NOMO-1 treated with dmso at 0.1 percent for 144 hours (cell line): ENCODE measurements at regions not wholly inside any gene's neighbourhood (a gene's known extent, or its start where the extent isn't known, plus 50 kb on each side); places are given as distances from the start of the nearest gene placed in this dataset.
A peak's percentile ranks its signal among the peaks of the same experiment; 100 is the strongest.
"Not testable (repeated sequence)": the region's sequence is repeated elsewhere in the genome, so short reads cannot be mapped to it uniquely, and the experiment has no call there.

Experiments used
- DNase-seq: peaks from one replicate; lab custom pipeline; 2025; ENCODE audit not compliant: unreplicated experiment; lab: John Stamatoyannopoulos, UW

DNA sequence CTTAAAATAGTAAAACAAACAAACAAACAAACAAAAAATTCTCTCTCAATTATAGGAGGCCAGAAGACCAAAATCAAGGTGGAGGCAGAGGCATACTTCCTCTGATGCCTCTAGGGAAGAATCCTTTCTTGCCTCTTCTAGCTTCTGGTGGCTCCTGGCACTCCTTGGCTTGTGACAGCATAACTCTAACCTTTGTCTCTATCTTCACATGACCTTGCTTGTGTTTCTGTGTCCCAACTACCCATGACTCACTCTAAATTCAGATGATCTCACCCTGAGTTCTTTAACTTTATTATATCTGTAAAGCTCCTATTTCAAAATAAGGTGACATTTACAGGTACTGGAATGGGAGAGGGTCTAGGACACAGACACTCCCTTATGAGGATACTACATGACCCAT, 88.3 kb upstream of the ANTXRL start:
- DNase-seq, result no peak

DNA sequence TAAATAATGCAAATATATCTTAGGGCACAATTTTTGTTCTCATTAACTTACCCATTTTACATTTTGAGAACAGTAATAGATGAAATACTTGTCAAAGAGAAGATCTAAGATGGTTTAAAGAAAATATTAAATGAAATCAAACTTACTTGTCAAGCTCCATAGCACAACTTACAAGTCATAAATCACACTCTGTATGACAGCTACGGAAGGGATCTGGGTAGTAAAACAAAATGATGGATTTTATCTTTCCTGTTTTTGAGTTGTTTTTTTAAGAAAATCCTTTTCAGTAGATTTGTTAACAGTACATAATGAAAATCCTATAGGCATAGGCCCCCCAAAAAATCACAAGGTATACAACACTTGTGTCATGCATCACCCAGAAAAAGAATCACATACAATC, 84.4 kb upstream of the ANTXRL start:
- not testable (repeated sequence) for DNase-seq

- DNase-seq, result not testable (repeated sequence)
Measured at GRCh38 chr10:46204482-46205102, 82.2 kb upstream of the ANTXRL start.

GRCh38 chr10:46210427-46210826, 76.4 kb upstream of the ANTXRL start:
- not testable (repeated sequence) for DNase-seq

DNA sequence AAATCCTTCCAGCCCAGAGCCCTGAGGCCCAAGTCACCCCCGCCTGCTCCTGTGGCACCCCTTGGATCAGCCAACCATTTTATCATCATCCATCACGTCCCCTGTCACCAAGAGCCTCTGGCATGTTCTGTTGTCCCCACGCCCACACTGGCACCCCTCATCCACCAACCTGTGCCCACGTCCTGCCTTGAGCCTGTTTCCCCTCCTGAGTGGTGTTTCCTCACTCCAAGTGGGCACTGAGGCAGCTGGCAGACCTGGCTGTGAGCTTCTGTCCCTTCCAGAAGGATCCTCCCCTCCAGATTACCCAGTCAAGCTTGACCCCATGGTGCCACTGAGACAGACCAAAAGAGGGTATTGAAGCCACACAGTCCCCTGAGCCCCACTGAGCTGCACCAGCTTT, 71.4 kb upstream of the ANTXRL start:
- DNase-seq, result no peak

DNA sequence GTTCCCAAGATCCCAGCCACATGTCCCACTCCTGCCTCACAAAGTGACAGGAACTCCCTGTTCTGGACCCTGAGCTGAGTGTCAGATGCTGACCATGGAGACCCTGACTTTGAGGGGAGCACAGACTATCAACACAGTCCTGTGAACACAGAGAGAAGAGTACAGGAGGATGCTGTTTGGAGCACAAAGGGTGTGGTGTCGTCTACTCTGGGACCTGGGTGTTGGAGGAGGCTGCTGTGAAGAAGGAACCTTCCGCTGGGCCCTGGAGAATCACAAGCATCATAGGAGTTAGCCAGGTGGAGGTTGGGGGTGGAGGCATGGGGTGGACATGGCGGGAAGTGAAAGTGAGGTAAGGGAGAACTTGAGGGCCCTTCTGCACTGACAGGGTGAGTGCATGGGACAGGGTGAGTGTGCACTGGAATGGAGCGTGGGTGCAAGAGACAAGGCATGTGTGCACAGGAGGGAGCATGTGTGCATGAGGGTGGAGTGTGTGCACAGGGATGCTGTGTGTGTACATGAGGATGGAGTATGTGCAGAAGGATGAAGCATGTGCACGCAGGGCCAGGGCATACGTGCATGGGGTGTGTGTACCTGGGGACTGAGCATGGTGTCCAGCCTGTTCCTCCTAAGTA, 70.7 kb upstream of the ANTXRL start:
- DNase-seq, result no peak

GRCh38 chr10:46216836-46217751, 69.7 kb upstream of the ANTXRL start:
- peak; percentile 56 for DNase-seq

DNA sequence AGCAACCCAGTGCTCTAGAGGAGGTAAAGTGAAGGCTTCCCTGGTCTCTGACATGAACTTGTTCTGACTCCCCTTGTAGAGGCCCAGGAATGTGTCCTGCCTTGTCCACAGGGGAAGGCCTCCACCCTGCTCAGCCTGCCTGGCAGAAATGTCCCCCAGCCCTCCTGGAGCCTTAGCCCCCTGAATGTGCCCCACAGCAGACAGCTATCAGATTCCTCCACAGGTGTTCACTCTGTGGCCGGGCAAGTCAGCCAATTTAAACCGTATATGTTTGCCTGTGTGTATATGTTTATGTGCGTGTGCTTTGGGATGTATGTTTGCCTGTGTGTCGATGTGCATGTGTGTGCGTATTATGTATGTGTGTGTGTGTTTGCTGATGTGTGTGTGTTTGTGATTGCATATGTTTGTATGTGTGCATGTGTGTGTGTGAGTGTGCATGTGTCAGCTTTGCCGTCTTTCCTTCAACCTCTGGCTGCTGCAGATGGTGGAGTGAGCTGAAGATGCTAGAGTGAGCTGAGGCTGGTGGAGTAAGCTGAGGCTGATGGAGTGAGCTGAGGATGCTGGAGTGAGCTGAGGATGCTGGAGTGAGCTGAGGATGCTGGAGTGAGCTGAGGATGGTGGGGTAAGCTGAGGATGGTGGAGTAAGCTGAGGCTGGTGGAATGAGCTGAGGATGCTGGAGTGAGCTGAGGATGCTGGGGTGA, 68.9 kb upstream of the ANTXRL start:
- no peak for DNase-seq

- no peak for DNase-seq
Measured at GRCh38 chr10:46218921-46219320, 67.9 kb upstream of the ANTXRL start.

DNA sequence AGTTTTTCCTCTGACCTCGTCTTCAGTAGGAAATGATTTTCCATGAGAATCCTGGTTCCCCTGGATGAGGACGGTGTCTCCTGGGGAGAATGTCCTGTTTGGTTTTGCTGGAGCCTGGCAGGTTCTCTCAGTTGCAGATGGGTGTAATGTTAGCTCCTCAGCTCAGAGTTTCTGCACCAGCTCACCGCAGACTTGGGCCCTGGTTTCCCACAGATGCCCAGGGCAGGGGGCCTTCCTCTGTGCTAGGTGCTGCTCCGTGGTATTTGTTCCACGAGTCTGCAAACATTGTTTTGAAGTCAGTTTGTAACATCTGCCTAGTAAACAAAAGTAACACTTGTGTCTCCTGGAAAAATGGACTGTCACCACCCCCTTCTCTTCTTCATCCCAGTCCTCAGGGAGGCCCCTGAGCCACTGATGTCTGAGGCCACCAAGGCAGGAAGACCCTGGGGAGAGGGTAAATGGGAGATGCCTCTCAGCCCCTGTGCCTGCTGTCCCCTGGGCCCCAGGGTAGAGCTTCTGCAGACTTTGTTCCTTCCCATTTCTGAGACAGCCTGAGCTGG, 67.3 kb upstream of the ANTXRL start:
- DNase-seq, result not testable (repeated sequence)

GRCh38 chr10:46220187-46220586, 66.6 kb upstream of the ANTXRL start:
- DNase-seq, result no peak

DNA sequence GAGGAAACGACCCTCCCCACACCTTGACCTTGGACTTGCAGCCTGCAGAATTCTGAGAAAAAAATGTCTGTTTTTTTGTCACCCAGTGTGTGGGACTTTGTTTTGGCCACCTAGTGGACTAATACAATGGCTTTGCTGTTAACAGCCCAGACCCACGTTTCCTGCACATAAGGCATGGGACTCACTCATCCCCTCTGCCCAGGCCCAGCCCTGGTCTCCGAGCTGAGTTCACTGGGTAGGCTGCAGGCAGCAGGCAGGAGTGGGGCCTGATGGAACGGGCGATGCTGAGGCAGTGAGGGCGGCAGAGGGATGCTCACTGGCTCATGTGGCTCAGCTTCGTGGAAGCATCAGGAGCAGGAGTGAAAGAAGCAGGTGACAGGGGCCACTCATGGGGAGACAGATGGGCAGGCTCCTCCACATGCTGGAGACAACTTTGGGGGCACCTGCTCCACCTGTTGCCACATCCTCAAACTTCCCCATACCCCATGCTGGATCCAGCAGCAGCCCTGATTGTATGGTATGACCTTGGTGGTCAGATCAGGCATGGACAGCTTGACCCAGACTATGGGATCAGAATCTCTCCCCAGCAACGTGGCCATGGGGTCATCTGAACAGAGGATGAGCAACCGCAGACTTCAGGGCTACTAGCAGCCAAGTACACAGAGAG, 65.8 kb upstream of the ANTXRL start:
- no peak for DNase-seq

DNA sequence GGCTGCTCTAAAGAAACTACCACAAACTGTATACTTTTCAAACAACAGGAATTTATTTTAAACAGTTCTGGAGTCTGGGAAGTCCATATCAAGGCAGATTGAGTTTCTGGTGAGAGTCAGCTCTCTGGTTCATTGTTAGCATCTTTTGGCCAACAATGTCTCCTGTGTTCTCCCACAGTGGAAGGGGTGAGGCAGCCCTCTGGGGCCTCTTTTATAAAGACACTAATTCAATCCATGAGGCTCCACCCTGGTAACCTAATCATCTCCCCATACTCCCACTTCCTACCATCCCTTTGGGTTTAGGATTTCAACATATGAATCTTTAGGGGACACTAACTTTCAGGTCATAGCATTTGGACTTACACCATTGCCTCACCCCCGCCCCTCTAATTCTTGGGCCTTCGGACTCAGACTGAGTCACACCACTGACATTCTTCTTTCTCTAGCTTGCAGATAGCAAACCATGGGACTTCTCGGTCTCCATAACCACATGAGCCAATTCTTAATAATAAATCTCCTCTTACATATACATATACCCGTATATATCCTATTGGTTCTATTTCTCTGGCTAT, 64.3 kb upstream of the ANTXRL start:
- DNase-seq, result no peak

- DNase-seq, result no peak
Measured at GRCh38 chr10:46223064-46223480, 63.7 kb upstream of the ANTXRL start.

GRCh38 chr10:46223626-46224413, 63.0 kb upstream of the ANTXRL start:
- DNase-seq, result no peak

GRCh38 chr10:46224414-46224682, 62.4 kb upstream of the ANTXRL start:
- DNase-seq, result no peak

GRCh38 chr10:46225597-46225996, 61.2 kb upstream of the ANTXRL start:
- no peak for DNase-seq

DNA sequence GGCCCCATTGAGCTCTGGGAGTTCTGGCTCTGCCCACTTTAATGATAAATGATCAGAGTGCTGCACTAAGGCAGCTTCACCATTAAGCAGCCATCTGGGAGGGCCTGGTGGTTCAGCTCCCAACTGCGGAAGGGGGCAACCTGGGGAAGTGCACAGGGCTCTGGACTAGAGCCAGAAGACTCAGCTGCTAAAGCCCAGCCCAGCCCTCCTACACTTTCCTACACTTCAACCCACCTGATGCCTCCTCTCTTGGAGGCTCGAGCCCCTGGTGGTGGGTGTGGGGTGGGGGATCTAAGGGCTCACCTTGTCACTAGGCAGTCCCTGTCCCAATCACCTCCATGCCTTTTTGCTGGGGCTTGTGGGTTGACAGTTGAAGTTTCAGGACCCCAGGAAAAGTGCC, 60.6 kb upstream of the ANTXRL start:
- DNase-seq, result no peak

DNA sequence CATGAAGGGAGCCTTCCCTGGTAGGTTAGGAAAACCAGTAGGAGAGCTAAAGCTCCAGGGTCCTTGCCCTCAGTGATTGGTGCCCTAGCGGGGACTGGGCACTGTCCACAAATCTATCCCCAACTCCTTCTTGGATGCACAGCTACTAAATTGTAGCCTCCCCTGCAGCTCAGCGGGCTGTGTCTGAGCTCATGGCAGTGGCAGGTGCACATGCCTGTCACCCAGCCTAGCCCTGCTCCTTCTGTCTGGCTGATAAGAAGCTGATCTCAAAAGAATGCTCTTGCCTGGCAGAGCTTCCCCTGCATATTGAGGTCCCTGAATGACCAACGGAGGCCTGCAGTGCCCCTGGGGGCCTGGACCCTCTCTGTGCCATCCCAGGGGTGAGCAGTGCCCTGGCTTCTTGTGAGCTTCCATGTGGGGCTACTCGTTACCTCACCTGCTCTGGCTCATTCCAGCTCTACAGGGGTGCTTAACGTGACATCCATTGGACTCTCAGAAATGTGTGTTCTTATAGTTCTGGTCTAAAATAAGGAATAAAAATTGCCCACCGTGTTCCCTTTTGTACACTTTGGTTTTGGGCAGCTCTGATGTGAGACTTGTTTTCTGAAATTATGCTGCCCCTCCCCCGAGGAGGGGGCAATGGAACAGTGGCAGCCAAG, 59.8 kb upstream of the ANTXRL start:
- DNase-seq, result no peak
